ENCODE measurements at regions not wholly inside any gene's neighbourhood (a gene's known extent, or its start where the extent isn't known, plus 50 kb on each side); places are given as distances from the start of the nearest gene placed in this dataset.

GRCh38 chr7:144892761-144893160 is 56.9 kb upstream of the TPK1 start (continued):
- TF ChIP-seq, protein P1, sequence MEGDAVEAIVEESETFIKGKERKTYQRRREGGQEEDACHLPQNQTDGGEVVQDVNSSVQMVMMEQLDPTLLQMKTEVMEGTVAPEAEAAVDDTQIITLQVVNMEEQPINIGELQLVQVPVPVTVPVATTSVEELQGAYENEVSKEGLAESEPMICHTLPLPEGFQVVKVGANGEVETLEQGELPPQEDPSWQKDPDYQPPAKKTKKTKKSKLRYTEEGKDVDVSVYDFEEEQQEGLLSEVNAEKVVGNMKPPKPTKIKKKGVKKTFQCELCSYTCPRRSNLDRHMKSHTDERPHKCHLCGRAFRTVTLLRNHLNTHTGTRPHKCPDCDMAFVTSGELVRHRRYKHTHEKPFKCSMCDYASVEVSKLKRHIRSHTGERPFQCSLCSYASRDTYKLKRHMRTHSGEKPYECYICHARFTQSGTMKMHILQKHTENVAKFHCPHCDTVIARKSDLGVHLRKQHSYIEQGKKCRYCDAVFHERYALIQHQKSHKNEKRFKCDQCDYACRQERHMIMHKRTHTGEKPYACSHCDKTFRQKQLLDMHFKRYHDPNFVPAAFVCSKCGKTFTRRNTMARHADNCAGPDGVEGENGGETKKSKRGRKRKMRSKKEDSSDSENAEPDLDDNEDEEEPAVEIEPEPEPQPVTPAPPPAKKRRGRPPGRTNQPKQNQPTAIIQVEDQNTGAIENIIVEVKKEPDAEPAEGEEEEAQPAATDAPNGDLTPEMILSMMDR (conservative IDR thresholded peaks at IDR 0.05; ENCODE audit: low read depth in 2 of 2), result no peak

All from GM23338 (cell line).